ENCODE measurements at regions not wholly inside any gene's neighbourhood (a gene's known extent, or its start where the extent isn't known, plus 50 kb on each side); places are given as distances from the start of the nearest gene placed in this dataset.

DNA sequence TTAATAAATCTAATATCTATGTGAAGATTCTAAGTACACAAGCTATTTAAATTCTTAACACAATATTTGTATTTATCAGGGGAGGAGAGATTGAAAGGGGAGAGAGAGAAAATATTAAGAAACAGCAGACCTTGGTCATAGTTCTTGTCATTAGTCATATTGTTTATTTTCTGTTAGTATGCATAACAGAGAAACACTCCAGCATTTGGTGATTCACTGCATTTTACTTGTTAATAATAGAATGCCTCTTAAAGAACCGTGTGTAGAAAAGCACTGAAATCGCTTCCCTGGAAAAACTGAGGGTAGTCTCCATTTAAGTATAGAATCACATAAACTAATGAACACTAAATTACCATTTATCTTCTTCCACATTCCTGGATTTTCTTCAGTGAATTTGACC is 122.7 kb upstream of the TRPC6 start:
- TF ChIP-seq EP300 (IDR thresholded peaks at IDR 0.05; ENCODE audit: borderline replicate concordance) (no peak), FOXM1 (IDR thresholded peaks at IDR 0.05; ENCODE audit: borderline replicate concordance, low read depth) (no peak)
- TF ChIP-seq, protein P1, sequence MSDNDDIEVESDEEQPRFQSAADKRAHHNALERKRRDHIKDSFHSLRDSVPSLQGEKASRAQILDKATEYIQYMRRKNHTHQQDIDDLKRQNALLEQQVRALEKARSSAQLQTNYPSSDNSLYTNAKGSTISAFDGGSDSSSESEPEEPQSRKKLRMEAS (IDR thresholded peaks at IDR 0.05), result no peak

Data from Ishikawa (cell line).